HUES64 (cell line): ENCODE measurements at regions not wholly inside any gene's neighbourhood (a gene's known extent, or its start where the extent isn't known, plus 50 kb on each side); places are given as distances from the start of the nearest gene placed in this dataset.

ENCODE experiments used
- H3K27ac ChIP-seq: 2 replicates; pipeline ENCODE4 v1.7.0; 2013; ENCODE audit warnings: low read depth, low read length, inconsistent platforms
- H3K27me3 ChIP-seq: 2 replicates; pipeline ENCODE4 v1.6.1; 2013; ENCODE audit warnings: mild to moderate bottlenecking, low read length; ENCODE audit not compliant: insufficient read depth
- H3K36me3 ChIP-seq: 2 replicates; pipeline ENCODE4 v1.6.1; 2013; ENCODE audit warnings: mild to moderate bottlenecking, low read length; ENCODE audit not compliant: insufficient read depth
- H3K4me1 ChIP-seq: 2 replicates; pipeline ENCODE4 v1.6.1; 2013; ENCODE audit warnings: mild to moderate bottlenecking, low read length, moderate library complexity; ENCODE audit not compliant: insufficient read depth
- H3K4me3 ChIP-seq: 2 replicates; pipeline ENCODE4 v1.5.1; 2013; ENCODE audit warnings: mild to moderate bottlenecking, low read length, moderate library complexity
- H3K9ac ChIP-seq: 2 replicates; pipeline ENCODE4 v1.6.1; 2013; ENCODE audit warnings: mild to moderate bottlenecking, low read depth, low read length
- H3K9me3 ChIP-seq: 2 replicates; pipeline ENCODE4 v1.6.1; 2013; ENCODE audit warnings: low read depth, low read length; ENCODE audit not compliant: insufficient read depth
- WGBS: fragments of 150-250, 120-280 bp; methylation state at CpG from one replicate; pipeline ENCODE4 v1.1.7; 2013; ENCODE audit warnings: missing lambda C conversion rate; 5-methylcytosine and 5-hydroxymethylcytosine counted together

GRCh38 chr14:37650356-37651037 lies 55.1 kb downstream of the TTC6 start:
- Histone ChIP-seq H3K4me1 (peaks cover 14% of the 10 kb centered on the region), H3K9me3 (no peaks in the 10 kb centered on the region), H3K27me3 (no peaks in the 10 kb centered on the region), H3K4me3 (no peak overlapping the region), H3K9ac (no peak overlapping the region), H3K27ac (no peak overlapping the region; the same call in 1 of the 2 replicates), H3K36me3 (no peaks in the 10 kb centered on the region)
- WGBS, result 75% methylated on average over 5 of the region's 5 CpGs

GRCh38 chr14:37652042-37652441 lies 56.6 kb downstream of the TTC6 start:
- Histone ChIP-seq H3K27me3 (no peaks in the 10 kb centered on the region), H3K9ac (no peak overlapping the region), H3K36me3 (no peaks in the 10 kb centered on the region), H3K9me3 (no peaks in the 10 kb centered on the region), H3K4me3 (no peak overlapping the region), H3K27ac (no peak overlapping the region), H3K4me1 (peaks cover 14% of the 10 kb centered on the region)
- 95% methylated on average over 4 of the region's 4 CpGs for WGBS

GRCh38 chr14:37655418-37655817 lies 60.0 kb downstream of the TTC6 start:
- H3K36me3 ChIP-seq, result no peaks in the 10 kb centered on the region
- WGBS, result 67% methylated on average over 1 of the region's 1 CpG
- no peak overlapping the region for H3K27ac ChIP-seq
- H3K4me3 ChIP-seq, result no peak overlapping the region
- H3K27me3 ChIP-seq, result no peaks in the 10 kb centered on the region
- no peak overlapping the region for H3K9ac ChIP-seq
- 0 out of 2 replicates have a peak, but pooled peaks cover 5% of the 10 kb centered on the region for H3K9me3 ChIP-seq
- H3K4me1 ChIP-seq, result peaks cover 15% of the 10 kb centered on the region

- no peak overlapping the region for H3K9ac ChIP-seq
- H3K9me3 ChIP-seq, result 0 out of 2 replicates have a peak, but pooled peaks cover 7% of the 10 kb centered on the region
- no peaks in the 10 kb centered on the region for H3K27me3 ChIP-seq
- peaks cover 8% of the 10 kb centered on the region for H3K4me1 ChIP-seq
- no peak overlapping the region for H3K27ac ChIP-seq
- H3K4me3 ChIP-seq, result no peak overlapping the region
- no peaks in the 10 kb centered on the region for H3K36me3 ChIP-seq
Observed at GRCh38 chr14:37658156-37658555, 62.7 kb downstream of the TTC6 start.

GRCh38 chr14:37663498-37663897 lies 68.1 kb downstream of the TTC6 start:
- Histone ChIP-seq H3K27me3 (no peaks in the 10 kb centered on the region), H3K4me1 (no peaks in the 10 kb centered on the region), H3K36me3 (no peaks in the 10 kb centered on the region), H3K9me3 (0 out of 2 replicates have a peak, but pooled peaks cover 7% of the 10 kb centered on the region), H3K4me3 (no peak overlapping the region), H3K9ac (no peak overlapping the region), H3K27ac (no peak overlapping the region)

GRCh38 chr14:37665479-37665878 lies 70.0 kb downstream of the TTC6 start:
- WGBS, result 94% methylated on average over 4 of the region's 4 CpGs
- Histone ChIP-seq H3K27me3 (no peaks in the 10 kb centered on the region), H3K9ac (no peak overlapping the region), H3K36me3 (no peaks in the 10 kb centered on the region), H3K27ac (no peak overlapping the region), H3K4me1 (no peaks in the 10 kb centered on the region), H3K4me3 (no peak overlapping the region), H3K9me3 (0 out of 2 replicates have a peak, but pooled peaks cover under 1% of the 10 kb centered on the region)

- no peaks in the 10 kb centered on the region for H3K9me3 ChIP-seq
- 82% methylated on average over 1 of the region's 1 CpG for WGBS
- H3K4me1 ChIP-seq, result no peaks in the 10 kb centered on the region
- H3K27ac ChIP-seq, result no peak overlapping the region
- H3K9ac ChIP-seq, result no peak overlapping the region
- H3K36me3 ChIP-seq, result no peaks in the 10 kb centered on the region
- no peaks in the 10 kb centered on the region for H3K27me3 ChIP-seq
- no peak overlapping the region for H3K4me3 ChIP-seq
Observed at GRCh38 chr14:37665951-37666350, 70.5 kb downstream of the TTC6 start.

- no peak overlapping the region for H3K4me3 ChIP-seq
- H3K36me3 ChIP-seq, result no peaks in the 10 kb centered on the region
- H3K4me1 ChIP-seq, result no peaks in the 10 kb centered on the region
- WGBS, result 100% methylated on average over 1 of the region's 1 CpG
- no peaks in the 10 kb centered on the region for H3K27me3 ChIP-seq
- H3K9ac ChIP-seq, result no peak overlapping the region
- H3K9me3 ChIP-seq, result no peaks in the 10 kb centered on the region
- H3K27ac ChIP-seq, result no peak overlapping the region
Observed at GRCh38 chr14:37668646-37669045, 73.2 kb downstream of the TTC6 start.

GRCh38 chr14:37669242-37669641 lies 73.8 kb downstream of the TTC6 start:
- Histone ChIP-seq H3K4me3 (no peak overlapping the region), H3K27ac (no peak overlapping the region), H3K4me1 (no peaks in the 10 kb centered on the region), H3K27me3 (no peaks in the 10 kb centered on the region), H3K36me3 (no peaks in the 10 kb centered on the region), H3K9ac (no peak overlapping the region), H3K9me3 (no peaks in the 10 kb centered on the region)
- 88% methylated on average over 2 of the region's 3 CpGs for WGBS

GRCh38 chr14:37673439-37673838 lies 78.0 kb downstream of the TTC6 start:
- H3K27me3 ChIP-seq, result no peaks in the 10 kb centered on the region
- 100% methylated on average over 1 of the region's 1 CpG for WGBS
- H3K4me3 ChIP-seq, result no peak overlapping the region
- no peaks in the 10 kb centered on the region for H3K9me3 ChIP-seq
- H3K36me3 ChIP-seq, result no peaks in the 10 kb centered on the region
- no peaks in the 10 kb centered on the region for H3K4me1 ChIP-seq
- no peak overlapping the region for H3K9ac ChIP-seq
- H3K27ac ChIP-seq, result no peak overlapping the region

GRCh38 chr14:37678916-37679315 lies 83.5 kb downstream of the TTC6 start:
- Histone ChIP-seq H3K9me3 (no peaks in the 10 kb centered on the region), H3K36me3 (no peaks in the 10 kb centered on the region), H3K27me3 (no peaks in the 10 kb centered on the region), H3K4me3 (no peak overlapping the region), H3K27ac (no peak overlapping the region), H3K9ac (no peak overlapping the region), H3K4me1 (no peaks in the 10 kb centered on the region)
- WGBS, result 94% methylated on average over 3 of the region's 3 CpGs

- no peak overlapping the region for H3K9ac ChIP-seq
- H3K36me3 ChIP-seq, result no peaks in the 10 kb centered on the region
- no peaks in the 10 kb centered on the region for H3K4me1 ChIP-seq
- H3K9me3 ChIP-seq, result no peaks in the 10 kb centered on the region
- H3K27me3 ChIP-seq, result no peaks in the 10 kb centered on the region
- H3K27ac ChIP-seq, result no peak overlapping the region
- H3K4me3 ChIP-seq, result no peak overlapping the region
- 96% methylated on average over 3 of the region's 3 CpGs for WGBS
Observed at GRCh38 chr14:37681486-37681885, 86.1 kb downstream of the TTC6 start.
